ENCODE measurements at regions not wholly inside any gene's neighbourhood (a gene's known extent, or its start where the extent isn't known, plus 50 kb on each side); places are given as distances from the start of the nearest gene placed in this dataset.

DNA sequence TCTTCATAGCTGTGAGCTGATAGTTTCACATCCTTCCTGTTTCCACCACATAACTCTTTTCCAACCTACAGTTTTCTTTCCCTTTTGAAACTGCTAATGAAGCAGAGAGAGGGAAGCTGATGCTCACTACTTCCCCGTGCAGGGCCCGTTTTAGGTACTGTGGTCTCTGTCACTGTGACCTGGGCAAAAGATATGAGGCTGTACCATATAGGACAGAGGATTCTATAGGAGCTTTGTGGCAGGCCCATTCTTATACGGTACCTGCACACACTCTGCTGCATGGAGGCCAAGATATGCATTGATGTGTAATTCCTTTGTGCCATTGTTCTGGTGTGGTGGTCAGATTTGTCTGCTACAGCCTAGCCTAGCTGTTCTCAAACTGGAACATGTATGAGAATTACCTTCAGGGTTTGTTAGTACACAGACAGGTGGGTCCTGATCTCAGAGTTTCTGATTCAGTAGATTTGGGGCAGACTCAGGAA, 577.3 kb downstream of the LMO7 start:
- TF ChIP-seq, protein P1, sequence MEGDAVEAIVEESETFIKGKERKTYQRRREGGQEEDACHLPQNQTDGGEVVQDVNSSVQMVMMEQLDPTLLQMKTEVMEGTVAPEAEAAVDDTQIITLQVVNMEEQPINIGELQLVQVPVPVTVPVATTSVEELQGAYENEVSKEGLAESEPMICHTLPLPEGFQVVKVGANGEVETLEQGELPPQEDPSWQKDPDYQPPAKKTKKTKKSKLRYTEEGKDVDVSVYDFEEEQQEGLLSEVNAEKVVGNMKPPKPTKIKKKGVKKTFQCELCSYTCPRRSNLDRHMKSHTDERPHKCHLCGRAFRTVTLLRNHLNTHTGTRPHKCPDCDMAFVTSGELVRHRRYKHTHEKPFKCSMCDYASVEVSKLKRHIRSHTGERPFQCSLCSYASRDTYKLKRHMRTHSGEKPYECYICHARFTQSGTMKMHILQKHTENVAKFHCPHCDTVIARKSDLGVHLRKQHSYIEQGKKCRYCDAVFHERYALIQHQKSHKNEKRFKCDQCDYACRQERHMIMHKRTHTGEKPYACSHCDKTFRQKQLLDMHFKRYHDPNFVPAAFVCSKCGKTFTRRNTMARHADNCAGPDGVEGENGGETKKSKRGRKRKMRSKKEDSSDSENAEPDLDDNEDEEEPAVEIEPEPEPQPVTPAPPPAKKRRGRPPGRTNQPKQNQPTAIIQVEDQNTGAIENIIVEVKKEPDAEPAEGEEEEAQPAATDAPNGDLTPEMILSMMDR (IDR thresholded peaks at IDR 0.05; ENCODE audit: low read depth, low read length): no peak
- no peak for TF ChIP-seq EZH2phosphoT487 (IDR thresholded peaks at IDR 0.05; ENCODE audit: low read depth)
